ENCODE measurements at regions not wholly inside any gene's neighbourhood (a gene's known extent, or its start where the extent isn't known, plus 50 kb on each side); places are given as distances from the start of the nearest gene placed in this dataset.

DNA sequence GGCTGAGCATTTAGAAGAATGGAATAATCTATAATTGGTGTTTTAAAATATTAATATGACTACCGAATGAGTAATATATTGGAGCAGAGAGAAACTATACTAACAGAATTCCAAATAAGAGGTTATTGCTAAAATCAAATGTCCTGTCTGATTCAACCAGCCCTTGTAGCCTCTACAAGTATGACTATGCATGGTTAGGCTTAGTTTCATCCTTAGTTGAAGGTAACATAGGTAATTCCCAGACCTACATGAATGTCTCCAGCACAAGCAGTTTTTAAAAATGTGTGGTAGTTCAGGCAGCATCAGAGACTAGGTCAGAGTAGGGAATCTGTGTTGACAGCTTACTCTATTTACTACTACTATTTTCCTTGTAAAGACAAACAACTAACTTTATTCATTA is 51.7 kb upstream of the SLC27A6 start:
- TF ChIP-seq POLR2A (IDR thresholded peaks at IDR 0.05), result no peak
- no peak for TF ChIP-seq EP300 (IDR thresholded peaks at IDR 0.05)
